Activated T-cell treated with anti-CD3 and anti-CD28 coated beads, Interleukin-2, amount 50 U/mL, for 4 hours (primary cell): ENCODE measurements at regions not wholly inside any gene's neighbourhood (a gene's known extent, or its start where the extent isn't known, plus 50 kb on each side); places are given as distances from the start of the nearest gene placed in this dataset.
"Not testable (repeated sequence)": the region's sequence is repeated elsewhere in the genome, so short reads cannot be mapped to it uniquely, and the experiment has no call there.

ENCODE experiments used
- ATAC-seq, 2 donors: fragments of 200-7000 bp; cut with Tn5 transposase; one replicate each; pipeline ENCODE4 v1.10.0; 2021
- DNase-seq: peaks from one replicate; pipeline ENCODE4 v3.0.0-alpha.2; 2020
- H3K27me3 Mint-ChIP-seq: one replicate; pipeline ENCODE4 v1.8.0; 2021; ENCODE audit warnings: low read depth, mixed read lengths
- H3K36me3 Mint-ChIP-seq: one replicate; pipeline ENCODE4 v1.8.0; 2022; ENCODE audit warnings: mixed read lengths; ENCODE audit not compliant: insufficient read depth
- H3K4me1 Mint-ChIP-seq: one replicate; pipeline ENCODE4 v1.8.0; 2021; ENCODE audit warnings: low read depth, mixed read lengths
- H3K4me3 Mint-ChIP-seq: one replicate; pipeline ENCODE4 v1.8.0; 2021; ENCODE audit warnings: mild to moderate bottlenecking, moderate library complexity, mixed read lengths
- H3K9me3 Mint-ChIP-seq: one replicate; pipeline ENCODE4 v1.8.0; 2021; ENCODE audit warnings: mixed read lengths

- Mint-ChIP-seq H3K4me1 (no peaks in the 10 kb centered on the region), H3K27me3 (no peaks in the 10 kb centered on the region), H3K36me3 (no peaks in the 10 kb centered on the region), H3K4me3 (no peak overlapping the region), H3K9me3 (no peaks in the 10 kb centered on the region)
- DNase-seq, result no peak
- ATAC-seq, result no peak
Observed at GRCh38 chr14:22252686-22253085, 336.3 kb downstream of the DAD1 start.

- H3K36me3 Mint-ChIP-seq, result no peaks in the 10 kb centered on the region
- DNase-seq, result no peak
- H3K4me1 Mint-ChIP-seq, result no peaks in the 10 kb centered on the region
- H3K27me3 Mint-ChIP-seq, result peaks cover 1% of the 10 kb centered on the region
- no peak for ATAC-seq
- H3K9me3 Mint-ChIP-seq, result no peaks in the 10 kb centered on the region
- no peak overlapping the region for H3K4me3 Mint-ChIP-seq
Observed at GRCh38 chr14:22251090-22251489, 337.9 kb downstream of the DAD1 start.

GRCh38 chr14:22249770-22250169, 339.3 kb downstream of the DAD1 start:
- Mint-ChIP-seq H3K4me1 (no peaks in the 10 kb centered on the region), H3K9me3 (no peaks in the 10 kb centered on the region), H3K27me3 (peaks cover 1% of the 10 kb centered on the region), H3K4me3 (no peak overlapping the region), H3K36me3 (no peaks in the 10 kb centered on the region)
- DNase-seq (no peak), ATAC-seq (no peak)

GRCh38 chr14:22243971-22244581, 344.9 kb downstream of the DAD1 start:
- Mint-ChIP-seq H3K36me3 (no peaks in the 10 kb centered on the region), H3K9me3 (no peaks in the 10 kb centered on the region), H3K27me3 (peaks cover 1% of the 10 kb centered on the region), H3K4me3 (no peak overlapping the region), H3K4me1 (no peaks in the 10 kb centered on the region)
- no peak for DNase-seq
- no peak for ATAC-seq

- not testable (repeated sequence) for H3K36me3 Mint-ChIP-seq, H3K9me3 Mint-ChIP-seq, H3K27me3 Mint-ChIP-seq, DNase-seq, H3K4me1 Mint-ChIP-seq, ATAC-seq, H3K4me3 Mint-ChIP-seq
Observed at GRCh38 chr14:22238320-22238719, 350.7 kb downstream of the DAD1 start.

GRCh38 chr14:22233377-22233776, 355.6 kb downstream of the DAD1 start:
- DNase-seq, result no peak
- no peaks in the 10 kb centered on the region for H3K27me3 Mint-ChIP-seq
- no peak for ATAC-seq
- H3K4me1 Mint-ChIP-seq, result peaks cover 16% of the 10 kb centered on the region
- no peaks in the 10 kb centered on the region for H3K9me3 Mint-ChIP-seq
- no peak overlapping the region for H3K4me3 Mint-ChIP-seq
- H3K36me3 Mint-ChIP-seq, result no peaks in the 10 kb centered on the region

GRCh38 chr14:22232933-22233332, 356.1 kb downstream of the DAD1 start:
- H3K27me3 Mint-ChIP-seq, result no peaks in the 10 kb centered on the region
- DNase-seq, result no peak
- peaks cover 16% of the 10 kb centered on the region for H3K4me1 Mint-ChIP-seq
- H3K4me3 Mint-ChIP-seq, result no peak overlapping the region
- H3K9me3 Mint-ChIP-seq, result no peaks in the 10 kb centered on the region
- ATAC-seq, result no peak
- no peaks in the 10 kb centered on the region for H3K36me3 Mint-ChIP-seq

GRCh38 chr14:22232486-22232885, 356.5 kb downstream of the DAD1 start:
- Mint-ChIP-seq H3K4me1 (peaks cover 16% of the 10 kb centered on the region), H3K36me3 (no peaks in the 10 kb centered on the region), H3K4me3 (no peak overlapping the region), H3K9me3 (no peaks in the 10 kb centered on the region), H3K27me3 (no peaks in the 10 kb centered on the region)
- DNase-seq (no peak), ATAC-seq (no peak)

GRCh38 chr14:22231018-22231417, 358.0 kb downstream of the DAD1 start:
- Mint-ChIP-seq H3K9me3 (no peaks in the 10 kb centered on the region), H3K36me3 (no peaks in the 10 kb centered on the region), H3K4me3 (no peak overlapping the region), H3K27me3 (no peaks in the 10 kb centered on the region), H3K4me1 (peaks cover 18% of the 10 kb centered on the region)
- ATAC-seq (peak; percentile 40 to 56), DNase-seq (peak; percentile 3)

GRCh38 chr14:22230517-22230916, 358.5 kb downstream of the DAD1 start:
- H3K36me3 Mint-ChIP-seq, result no peaks in the 10 kb centered on the region
- H3K27me3 Mint-ChIP-seq, result no peaks in the 10 kb centered on the region
- no peak for ATAC-seq
- no peak overlapping the region for H3K4me3 Mint-ChIP-seq
- no peak for DNase-seq
- H3K4me1 Mint-ChIP-seq, result peaks cover 19% of the 10 kb centered on the region
- H3K9me3 Mint-ChIP-seq, result no peaks in the 10 kb centered on the region

GRCh38 chr14:22227084-22227483, 361.9 kb downstream of the DAD1 start:
- DNase-seq (no peak), ATAC-seq (no peak)
- no peaks in the 10 kb centered on the region for H3K9me3 Mint-ChIP-seq
- H3K36me3 Mint-ChIP-seq, result no peaks in the 10 kb centered on the region
- peak overlapping the region; percentile 68 for H3K4me3 Mint-ChIP-seq
- no peaks in the 10 kb centered on the region for H3K27me3 Mint-ChIP-seq
- peaks cover 19% of the 10 kb centered on the region for H3K4me1 Mint-ChIP-seq

GRCh38 chr14:22226381-22226780, 362.6 kb downstream of the DAD1 start:
- Mint-ChIP-seq H3K4me3 (peak overlapping the region; percentile 68), H3K4me1 (peaks cover 16% of the 10 kb centered on the region), H3K27me3 (no peaks in the 10 kb centered on the region), H3K36me3 (no peaks in the 10 kb centered on the region), H3K9me3 (no peaks in the 10 kb centered on the region)
- ATAC-seq, result peak; percentile 48 to 74
- no peak for DNase-seq

- Mint-ChIP-seq H3K9me3 (no peaks in the 10 kb centered on the region), H3K36me3 (no peaks in the 10 kb centered on the region), H3K4me3 (no peak overlapping the region), H3K4me1 (peaks cover 12% of the 10 kb centered on the region), H3K27me3 (no peaks in the 10 kb centered on the region)
- DNase-seq, result no peak
- no peak for ATAC-seq
Observed at GRCh38 chr14:22225516-22226140, 363.4 kb downstream of the DAD1 start.

GRCh38 chr14:22221508-22221907, 367.5 kb downstream of the DAD1 start:
- DNase-seq (no peak), ATAC-seq (no peak)
- no peaks in the 10 kb centered on the region for H3K9me3 Mint-ChIP-seq
- no peaks in the 10 kb centered on the region for H3K36me3 Mint-ChIP-seq
- H3K4me1 Mint-ChIP-seq, result peaks cover 11% of the 10 kb centered on the region
- H3K4me3 Mint-ChIP-seq, result peak overlapping the region; percentile 71
- no peaks in the 10 kb centered on the region for H3K27me3 Mint-ChIP-seq

GRCh38 chr14:22220427-22220826, 368.6 kb downstream of the DAD1 start:
- H3K36me3 Mint-ChIP-seq, result no peaks in the 10 kb centered on the region
- H3K4me3 Mint-ChIP-seq, result no peak overlapping the region
- peaks cover 8% of the 10 kb centered on the region for H3K4me1 Mint-ChIP-seq
- ATAC-seq, result no peak
- no peak for DNase-seq
- H3K9me3 Mint-ChIP-seq, result no peaks in the 10 kb centered on the region
- no peaks in the 10 kb centered on the region for H3K27me3 Mint-ChIP-seq
